Esophagus mucosa (tissue), 1 donor: ENCODE measurements at regions not wholly inside any gene's neighbourhood (a gene's known extent, or its start where the extent isn't known, plus 50 kb on each side); places are given as distances from the start of the nearest gene placed in this dataset.
"Not testable (repeated sequence)": the region's sequence is repeated elsewhere in the genome, so short reads cannot be mapped to it uniquely, and the experiment has no call there.

Experiments
- ATAC-seq: fragments of 200-7000 bp; cut with Tn5 transposase; one replicate; pipeline ENCODE4 v1.9.1; 2020
- donor health status: DM: yes; HTN: yes; CAD: no.

DNA sequence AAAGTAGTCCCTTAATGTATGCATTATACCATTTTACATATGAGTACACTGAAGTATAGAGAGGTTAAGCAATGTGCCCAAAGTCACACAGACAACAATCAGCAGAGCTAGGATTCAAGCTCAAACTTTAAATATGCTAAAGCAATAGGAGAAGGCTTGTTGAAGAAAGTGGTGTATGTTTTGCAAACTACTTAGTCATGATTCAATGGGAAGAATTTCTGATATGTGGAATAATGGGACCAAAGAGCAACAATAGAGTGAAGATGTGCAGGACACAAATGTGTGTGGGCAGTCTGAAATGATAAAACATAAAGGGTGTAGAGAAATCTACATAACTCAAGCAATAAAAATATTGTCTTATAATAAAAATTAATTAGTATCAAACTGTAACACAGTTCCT, 109.0 kb upstream of the ARSJ start:
- no peak for ATAC-seq

- no peak for ATAC-seq
These were observed 112.1 kb upstream of the ARSJ start for GRCh38 chr4:114091546-114091945.

GRCh38 chr4:114093221-114093715, 113.8 kb upstream of the ARSJ start:
- no peak for ATAC-seq

GRCh38 chr4:114100288-114101031, 121.0 kb upstream of the ARSJ start:
- no peak for ATAC-seq

DNA sequence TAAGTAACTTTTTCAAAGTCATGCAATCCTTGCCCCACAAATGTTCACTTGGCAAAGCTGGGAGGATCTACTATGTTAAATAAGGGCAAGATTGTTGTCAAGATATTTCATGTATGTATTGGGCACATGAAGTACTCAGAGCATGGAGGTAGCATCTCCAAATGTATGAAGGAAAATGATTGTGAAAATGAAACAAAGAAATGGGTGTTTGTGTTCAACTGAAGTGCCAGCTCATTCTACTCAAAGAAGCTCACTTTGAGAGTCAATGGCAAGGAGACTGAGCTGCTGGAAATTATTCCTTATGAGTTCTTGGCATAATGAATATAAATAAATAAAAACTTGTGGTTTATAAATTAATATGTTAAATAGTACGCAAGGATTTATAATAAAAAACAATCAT, 124.5 kb upstream of the ARSJ start:
- ATAC-seq, result no peak

- no peak for ATAC-seq
These were observed 129.4 kb upstream of the ARSJ start for GRCh38 chr4:114108869-114109268.

GRCh38 chr4:114109776-114110175, 130.3 kb upstream of the ARSJ start:
- no peak for ATAC-seq

GRCh38 chr4:114115526-114115925, 136.1 kb upstream of the ARSJ start:
- no peak for ATAC-seq

DNA sequence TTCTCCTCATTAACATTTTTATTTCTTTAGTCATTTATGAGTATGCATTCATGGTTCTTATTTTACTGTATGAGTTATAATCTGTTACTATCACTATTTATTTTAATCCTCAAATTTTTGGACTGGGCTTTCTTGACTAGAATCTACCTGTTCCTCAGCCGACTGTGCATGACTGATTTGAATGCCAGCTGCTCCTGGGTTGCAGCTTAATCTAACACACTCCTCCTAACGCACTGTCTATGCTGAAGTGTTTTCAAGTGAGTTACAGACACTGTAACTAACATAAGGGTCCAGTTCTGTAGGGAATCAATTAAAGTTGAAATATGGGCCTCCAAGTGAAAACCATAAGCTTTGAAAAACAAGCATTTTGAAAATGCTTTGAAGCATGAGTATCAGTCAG, 137.4 kb upstream of the ARSJ start:
- ATAC-seq, result no peak

DNA sequence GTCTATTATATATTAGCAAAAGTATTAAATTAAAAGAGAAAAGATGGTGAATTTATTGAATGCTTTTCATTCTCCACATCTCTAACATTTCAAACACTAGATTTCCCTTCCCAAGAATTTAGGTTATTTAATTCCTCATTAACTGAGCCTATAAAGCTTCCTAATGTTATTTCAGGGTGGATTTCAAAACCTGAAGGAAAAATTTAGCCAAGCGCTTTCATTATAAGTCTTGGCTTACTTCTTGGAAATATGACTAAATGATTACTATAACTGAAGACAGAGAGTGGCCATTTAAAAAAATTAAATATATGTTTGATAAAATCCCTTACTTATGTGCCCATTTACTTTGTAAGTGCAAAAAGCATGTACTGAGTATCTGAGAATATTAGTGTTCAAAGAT, 141.8 kb upstream of the ARSJ start:
- ATAC-seq, result no peak

DNA sequence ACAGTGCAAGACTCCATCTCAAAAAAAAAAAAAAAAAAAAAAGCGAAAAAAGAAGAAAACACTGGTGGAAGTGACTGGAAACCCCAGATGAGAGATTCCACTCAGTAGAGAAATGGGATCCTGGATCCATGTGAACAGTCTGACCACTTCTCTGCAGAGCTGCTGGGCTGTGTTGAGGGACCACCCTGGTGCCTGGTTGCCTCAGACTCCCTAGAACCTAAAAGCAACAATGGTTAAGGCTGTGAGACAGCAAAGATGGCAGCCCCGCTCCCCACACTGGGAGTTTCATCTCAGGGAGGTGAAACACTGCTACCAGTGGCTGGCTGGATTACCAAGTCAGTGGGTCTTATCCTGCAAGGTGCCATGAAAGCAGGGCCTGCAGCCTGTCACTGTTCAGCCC, 152.8 kb upstream of the ARSJ start:
- no peak for ATAC-seq

- ATAC-seq, result no peak
These were observed 153.4 kb upstream of the ARSJ start for GRCh38 chr4:114132830-114133229.

DNA sequence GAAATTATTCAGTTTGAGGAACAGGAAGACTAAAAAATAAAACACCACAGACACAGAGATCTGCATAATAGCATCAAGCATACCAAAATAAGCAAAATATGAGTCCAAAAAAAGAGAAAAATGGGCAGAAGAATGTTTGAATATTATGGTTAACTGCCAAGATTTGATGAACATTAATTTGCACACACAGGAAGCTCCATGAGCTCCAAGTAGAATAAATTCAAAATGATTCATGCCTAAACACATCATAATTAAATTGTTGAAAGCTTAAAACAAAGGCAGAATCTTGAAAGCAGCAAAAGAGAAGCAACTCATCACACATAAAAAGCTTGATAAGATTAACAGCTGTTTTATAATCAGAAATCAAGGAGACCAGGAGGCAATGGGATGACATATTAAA, 156.6 kb upstream of the ARSJ start:
- ATAC-seq, result no peak

- ATAC-seq, result no peak
These were observed 158.5 kb upstream of the ARSJ start for GRCh38 chr4:114137984-114138383.

GRCh38 chr4:114146947-114147618, 167.6 kb upstream of the ARSJ start:
- ATAC-seq, result no peak

GRCh38 chr4:114147619-114148208, 168.3 kb upstream of the ARSJ start:
- not testable (repeated sequence) for ATAC-seq

- not testable (repeated sequence) for ATAC-seq
These were observed 169.1 kb upstream of the ARSJ start for GRCh38 chr4:114148372-114149070.

DNA sequence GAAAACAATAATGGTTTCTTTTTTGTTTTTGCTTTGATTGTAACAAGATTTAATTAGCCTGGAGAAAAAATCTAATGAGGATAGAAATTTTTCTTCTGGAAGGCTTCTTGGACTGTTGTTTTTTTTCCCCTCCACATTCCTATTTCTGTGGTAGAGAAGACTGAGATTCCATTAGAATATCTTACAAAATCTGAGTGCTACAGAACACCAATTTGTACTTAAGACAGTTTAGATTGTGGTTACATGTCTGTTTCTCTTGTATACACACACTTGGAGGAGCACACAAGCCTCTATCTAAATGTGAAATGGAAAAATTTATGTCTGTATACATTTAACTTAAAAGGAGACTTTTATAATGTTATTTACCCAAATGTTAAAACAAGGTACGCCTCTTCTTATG, 176.9 kb upstream of the ARSJ start:
- ATAC-seq, result no peak

DNA sequence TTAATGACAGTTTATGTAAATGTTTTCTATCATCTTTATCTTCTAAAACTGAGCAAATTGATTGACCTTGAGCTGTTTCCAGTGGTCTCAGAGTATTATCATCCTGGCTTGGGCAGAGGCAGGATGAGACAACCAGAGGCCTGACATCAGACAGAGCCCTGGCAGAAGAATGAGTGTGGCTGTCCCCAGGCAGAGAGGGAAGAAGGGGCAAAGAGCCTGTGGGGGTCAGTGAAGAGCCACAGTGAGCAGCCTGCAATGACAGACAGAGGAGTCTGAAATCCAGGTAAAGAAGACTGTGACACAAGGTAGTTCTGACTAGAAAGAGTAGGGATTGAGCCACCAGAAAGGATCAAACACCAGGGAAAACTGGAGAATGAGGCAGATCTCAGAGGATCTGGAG, 182.4 kb upstream of the ARSJ start:
- no peak for ATAC-seq

DNA sequence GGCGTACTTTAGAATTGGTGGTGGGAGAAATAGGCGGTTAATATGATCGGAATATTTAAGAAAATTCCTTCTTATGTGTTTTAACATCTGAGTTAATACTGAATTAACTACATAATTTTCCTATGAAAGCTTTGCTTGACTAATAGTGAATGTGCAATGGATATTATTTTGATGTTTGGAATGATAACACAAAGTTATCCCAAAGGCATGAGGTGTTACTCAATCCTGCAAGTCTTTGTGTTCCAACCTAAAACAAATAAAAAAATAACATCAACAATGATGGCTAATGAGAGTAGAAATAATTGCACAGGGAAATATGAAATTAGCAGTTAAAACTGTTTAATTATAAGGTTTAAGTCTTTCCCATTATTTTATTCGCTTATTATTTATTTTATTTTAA, 183.6 kb upstream of the ARSJ start:
- ATAC-seq, result no peak

DNA sequence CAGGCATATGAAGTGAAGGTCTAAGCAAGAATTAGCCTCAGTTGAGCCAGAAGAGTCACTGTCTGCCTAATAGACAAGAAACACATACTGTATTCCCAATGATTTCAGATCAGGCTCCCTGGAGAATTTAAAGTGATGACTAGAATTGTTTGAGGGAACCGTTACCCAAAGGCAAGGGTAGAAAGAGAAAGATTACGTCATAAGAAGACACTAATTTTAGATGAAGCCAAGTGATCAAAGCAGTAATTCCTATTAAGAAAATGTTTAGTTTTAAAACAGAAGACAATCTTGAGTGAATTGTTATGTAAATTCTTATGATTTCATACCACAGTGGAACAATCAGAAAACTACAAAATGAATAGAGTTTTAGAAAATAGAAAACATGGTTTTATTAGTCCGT, 194.5 kb upstream of the ARSJ start:
- no peak for ATAC-seq

GRCh38 chr4:114177628-114178027, 198.2 kb upstream of the ARSJ start:
- no peak for ATAC-seq

DNA sequence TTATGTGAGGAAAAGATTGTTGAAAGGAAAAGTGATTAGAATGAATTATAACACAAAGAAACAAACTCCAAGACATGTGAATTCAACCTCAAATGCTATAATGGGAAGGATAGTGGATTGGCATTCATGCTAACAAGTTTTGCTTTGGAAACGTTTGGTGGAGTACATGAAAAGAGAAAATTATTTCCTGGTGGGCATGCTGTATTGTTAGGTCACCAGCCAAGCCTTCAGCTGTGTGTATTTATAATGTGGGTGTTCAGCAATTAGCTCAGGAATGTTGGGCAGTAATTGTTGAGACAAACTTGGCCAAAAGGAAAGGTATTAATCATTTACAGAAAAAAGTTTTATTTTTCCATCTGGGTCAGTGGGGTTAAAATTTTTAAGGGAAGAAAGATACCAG, 198.9 kb upstream of the ARSJ start:
- no peak for ATAC-seq
